GM10266 (cell line): ENCODE measurements at regions not wholly inside any gene's neighbourhood (a gene's known extent, or its start where the extent isn't known, plus 50 kb on each side); places are given as distances from the start of the nearest gene placed in this dataset.

ENCODE experiments used
- DNase-seq: peaks from one replicate; pipeline ENCODE4 v3.0.0; 2012; ENCODE audit errors: extremely low spot score
- CTCF ChIP-seq: IDR thresholded peaks from 2 replicates; pipeline ENCODE4 v1.5.1; 2012; ENCODE audit warnings: mild to moderate bottlenecking, low read depth; ENCODE audit not compliant: control insufficient read depth, insufficient read depth; ENCODE audit errors: missing control alignments

GRCh38 chr5:130476325-130476724 lies 572.1 kb downstream of the CHSY3 start:
- TF ChIP-seq CTCF, result no peak
- DNase-seq, result no peak

DNA sequence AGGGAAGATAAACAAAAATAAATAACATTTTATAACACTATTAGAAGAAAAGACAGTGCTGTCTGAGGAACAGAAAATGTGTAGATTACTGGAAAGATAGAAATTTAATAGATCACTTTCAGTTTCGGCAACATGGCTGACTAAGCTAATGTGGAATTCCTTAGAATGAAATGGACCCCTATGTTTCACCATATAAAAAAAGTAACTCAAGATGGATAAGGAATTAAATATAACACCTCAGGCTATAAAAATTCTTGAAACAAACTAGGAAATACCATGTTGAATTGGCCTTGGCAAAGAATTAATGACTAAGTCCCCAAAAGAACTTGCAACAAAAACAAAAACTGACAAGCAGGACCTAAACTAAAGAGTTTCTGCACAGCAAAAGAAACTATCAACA lies 558.3 kb downstream of the CHSY3 start:
- no peak for DNase-seq
- TF ChIP-seq CTCF, result no peak

DNA sequence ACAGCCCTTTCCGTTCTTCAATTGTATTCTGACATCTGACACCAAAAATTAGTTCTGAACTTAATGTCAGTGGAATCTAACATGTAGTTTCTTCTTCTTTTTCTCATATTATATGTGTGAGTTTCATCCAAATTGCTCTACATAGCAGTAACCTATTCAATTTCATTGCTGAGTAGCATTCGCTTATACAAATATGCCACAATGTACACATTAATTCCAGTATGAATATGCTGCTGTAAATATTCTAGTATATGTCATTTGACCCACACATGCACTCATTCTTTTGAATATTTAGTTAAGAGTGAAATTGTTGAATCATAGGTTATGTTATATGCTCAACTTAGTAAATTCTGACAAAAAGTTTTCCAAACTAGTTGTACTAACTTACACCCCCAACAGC lies 550.9 kb downstream of the CHSY3 start:
- TF ChIP-seq CTCF, result no peak
- no peak for DNase-seq

- DNase-seq, result no peak
- no peak for TF ChIP-seq CTCF
These were observed 548.5 kb downstream of the CHSY3 start for GRCh38 chr5:130452744-130453143.

DNA sequence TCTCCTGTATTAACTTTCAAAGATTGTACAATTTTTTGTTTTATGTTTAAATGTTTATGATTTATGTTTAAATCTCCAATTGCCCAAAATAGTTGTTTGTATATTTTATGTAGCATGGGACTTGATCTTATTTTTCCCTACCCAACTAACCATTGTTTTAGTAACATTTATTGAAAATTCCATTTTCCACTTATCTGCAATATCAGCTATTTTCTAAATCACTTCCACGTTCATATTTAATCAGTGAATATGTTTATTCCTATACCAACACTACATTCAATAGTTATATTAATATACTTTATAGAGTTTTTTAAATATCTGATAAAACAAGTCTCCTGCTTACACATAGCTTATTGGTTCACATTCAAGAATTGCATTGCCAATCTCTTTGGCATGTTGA lies 532.2 kb downstream of the CHSY3 start:
- no peak for DNase-seq
- TF ChIP-seq CTCF, result no peak

DNA sequence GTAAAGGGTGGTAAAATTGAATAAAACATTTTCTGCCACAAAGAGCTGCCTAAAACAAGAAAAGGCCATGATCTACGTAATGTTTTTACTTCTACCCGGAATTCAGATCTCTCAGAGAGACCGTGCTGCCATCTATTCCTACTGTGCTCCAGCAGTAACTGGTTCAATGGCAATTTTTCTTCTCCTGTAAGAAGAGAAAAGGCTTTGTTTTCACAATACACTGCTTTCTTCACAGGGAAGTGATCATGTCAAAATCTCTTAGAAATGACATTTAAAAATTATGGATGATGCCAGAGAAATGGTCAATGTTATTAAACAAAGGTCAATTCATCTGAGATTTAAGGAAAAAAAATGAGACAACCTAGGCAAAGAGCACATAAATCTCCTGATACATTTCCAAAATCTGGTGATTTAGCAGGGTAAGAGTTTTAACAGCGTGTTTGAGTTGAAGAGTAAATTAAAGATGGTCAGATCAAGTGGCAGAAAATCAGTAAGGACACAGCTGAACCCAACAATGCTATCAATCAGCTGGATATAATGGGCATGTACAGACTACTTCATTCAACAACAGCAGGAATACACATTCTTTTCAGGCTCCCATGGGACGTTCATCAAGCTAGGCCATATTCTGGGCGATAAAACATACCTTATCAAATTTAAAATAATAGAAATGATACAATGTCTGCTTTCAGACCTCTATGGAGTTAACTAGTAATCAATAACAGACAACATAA lies 523.1 kb downstream of the CHSY3 start:
- TF ChIP-seq CTCF, result no peak
- no peak for DNase-seq

DNA sequence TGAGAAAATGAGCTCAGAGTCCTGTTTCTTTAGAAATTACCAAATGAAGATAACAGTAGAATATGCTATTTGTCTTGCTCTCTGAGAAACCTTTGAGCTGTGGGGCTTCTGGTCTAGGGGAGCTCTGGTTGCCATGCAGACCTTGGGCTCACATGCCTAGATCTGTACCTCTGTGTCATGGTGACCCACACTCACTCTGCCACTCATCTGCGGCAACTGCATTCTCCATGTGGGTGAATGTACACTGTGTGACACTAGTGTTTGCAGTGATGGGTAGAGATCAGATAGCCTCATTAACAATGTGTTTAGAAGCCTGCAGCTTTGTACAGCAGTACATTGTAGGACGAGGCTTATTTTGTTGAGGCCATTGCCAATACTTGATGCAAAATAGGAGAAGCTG lies 521.2 kb downstream of the CHSY3 start:
- DNase-seq, result no peak
- TF ChIP-seq CTCF, result no peak
